C4-2B (cell line): ENCODE measurements at regions not wholly inside any gene's neighbourhood (a gene's known extent, or its start where the extent isn't known, plus 50 kb on each side); places are given as distances from the start of the nearest gene placed in this dataset.
A peak's percentile ranks its signal among the peaks of the same experiment; 100 is the strongest.

ENCODE experiments used
- H3K27ac ChIP-seq: fragments of 450-650 bp; 2 replicates; pipeline ENCODE4 v1.5.1; 2017
- CTCF ChIP-seq: fragments of 450-650 bp; conservative IDR thresholded peaks from 2 replicates; pipeline ENCODE4 v1.5.1; 2017; ENCODE audit warnings: mild to moderate bottlenecking
- ZFX ChIP-seq: fragments of 450-650 bp; IDR thresholded peaks from 2 replicates; pipeline ENCODE4 v1.6.1; 2017

DNA sequence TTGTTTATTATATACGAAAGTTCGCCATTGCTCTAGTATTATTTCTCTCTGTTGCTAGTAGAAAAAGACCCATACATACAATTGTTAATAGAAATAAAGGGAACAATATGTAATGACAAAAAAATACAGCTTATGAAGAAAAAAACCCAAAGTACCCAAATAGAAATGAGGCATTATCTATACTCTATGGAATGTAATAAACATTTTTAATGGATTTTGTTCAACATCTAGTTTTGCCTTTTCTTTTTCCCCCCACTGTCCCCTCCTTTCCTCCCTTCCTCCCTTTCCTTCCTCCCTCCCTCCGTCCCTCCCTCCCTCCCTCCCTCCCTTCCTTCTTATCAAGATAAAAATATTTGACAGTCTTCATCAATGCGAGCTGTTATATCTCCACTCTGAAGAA lies 81.5 kb upstream of the NEK7 start:
- no peak overlapping the region for H3K27ac ChIP-seq
- TF ChIP-seq CTCF = no peak
- no peak for TF ChIP-seq ZFX

DNA sequence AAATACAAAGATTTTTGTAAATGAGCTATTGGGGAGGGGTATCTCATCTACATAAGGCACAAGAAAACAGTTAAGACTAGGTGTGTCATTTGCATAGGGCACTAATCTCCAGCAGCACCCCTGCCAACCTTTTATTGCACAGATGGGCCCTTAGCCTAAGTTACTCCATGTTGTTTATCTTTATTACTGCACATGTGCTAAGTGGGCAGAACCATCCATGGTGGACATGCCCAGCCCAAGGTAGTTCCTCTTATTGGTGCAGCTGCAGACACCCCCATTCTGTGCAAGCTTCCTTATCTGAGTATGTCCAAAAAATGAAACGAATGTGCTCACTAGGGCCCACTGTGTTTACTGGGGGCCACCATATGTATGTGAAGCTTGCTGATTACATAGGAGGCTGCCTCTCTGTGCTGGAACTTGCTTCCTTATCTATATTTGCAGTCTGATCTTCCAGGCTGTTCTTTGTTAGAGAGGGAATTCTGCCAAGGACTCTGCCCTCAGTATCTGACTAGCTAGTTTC lies 77.3 kb upstream of the NEK7 start:
- TF ChIP-seq CTCF = no peak
- no peak for TF ChIP-seq ZFX
- H3K27ac ChIP-seq = peak overlapping the region; percentile 31; the same call in 1 of the 2 replicates

GRCh38 chr1:198082576-198082975 lies 74.2 kb upstream of the NEK7 start:
- no peak for TF ChIP-seq CTCF
- no peak for TF ChIP-seq ZFX
- no peak overlapping the region for H3K27ac ChIP-seq

DNA sequence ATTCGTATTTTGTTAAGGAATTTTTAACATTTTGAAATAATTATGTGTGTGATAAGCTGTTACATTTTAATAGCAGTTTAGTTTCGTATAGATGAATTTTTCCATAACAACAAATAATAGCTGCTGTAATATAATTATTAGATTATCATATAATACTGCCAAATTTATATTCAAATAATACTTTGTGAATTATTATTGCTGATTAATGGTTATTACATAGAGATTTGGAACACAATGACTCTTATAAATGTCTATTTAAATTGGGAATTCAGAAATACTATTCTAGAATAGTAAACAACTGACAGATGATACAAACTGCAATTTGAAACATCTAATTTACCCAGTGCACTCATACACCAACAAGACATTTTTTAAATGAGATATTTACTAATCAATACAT lies 73.2 kb upstream of the NEK7 start:
- no peak for TF ChIP-seq CTCF
- TF ChIP-seq ZFX = no peak
- H3K27ac ChIP-seq = no peak overlapping the region

DNA sequence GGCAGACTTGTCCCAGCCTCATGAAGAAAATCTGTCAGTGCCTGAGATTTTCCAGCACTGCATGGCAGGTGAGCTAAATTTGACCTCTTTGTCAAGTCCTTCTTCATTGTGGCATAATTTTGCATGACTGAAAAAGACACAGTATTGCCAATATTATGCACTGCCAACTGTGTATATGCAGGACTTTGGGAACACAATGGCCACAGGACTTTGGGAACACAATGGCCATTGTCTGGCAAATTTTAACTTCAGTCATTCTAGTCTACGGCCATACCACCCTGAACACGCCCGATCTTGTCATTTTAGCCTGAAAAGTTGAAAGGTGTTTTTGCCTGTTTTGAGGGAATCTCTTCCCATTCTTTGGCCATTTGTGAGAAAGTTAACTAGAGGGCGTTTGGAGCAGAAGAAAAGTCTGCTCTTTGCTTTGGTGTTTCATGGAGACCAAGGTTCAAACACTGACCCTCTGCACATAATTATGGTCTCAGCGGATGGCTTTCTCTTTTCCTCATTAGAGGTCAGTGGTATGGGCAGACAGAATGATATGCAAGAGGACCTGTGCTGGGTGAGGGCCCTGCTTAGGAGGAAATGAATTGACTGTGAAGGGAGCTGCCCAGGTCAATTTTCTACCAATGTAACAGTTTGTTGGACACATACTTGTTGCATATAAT lies 72.4 kb upstream of the NEK7 start:
- TF ChIP-seq CTCF = no peak
- TF ChIP-seq ZFX = no peak
- H3K27ac ChIP-seq = no peak overlapping the region

GRCh38 chr1:198086051-198086745 lies 70.6 kb upstream of the NEK7 start:
- TF ChIP-seq CTCF (no peak), ZFX (no peak)

DNA sequence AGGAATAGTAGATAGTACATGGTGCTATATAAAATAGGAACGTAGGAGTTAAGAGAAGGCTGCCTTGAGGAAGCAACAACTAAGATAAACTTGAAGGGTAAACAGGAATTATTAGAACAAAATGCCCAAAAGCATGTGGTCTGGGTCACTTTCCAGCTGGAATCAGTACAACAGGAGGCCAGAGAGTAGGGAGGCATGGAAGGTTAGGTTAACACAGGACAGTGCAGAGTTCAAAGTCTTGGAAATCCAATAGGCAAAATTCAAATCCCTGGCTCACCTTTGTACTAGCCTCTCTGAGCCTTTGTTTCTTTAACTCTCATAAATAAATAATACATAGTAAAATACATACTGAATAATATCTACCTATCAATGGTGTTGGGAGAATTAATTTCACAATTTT lies 69.0 kb upstream of the NEK7 start:
- TF ChIP-seq ZFX (no peak), CTCF (no peak)
- no peak overlapping the region for H3K27ac ChIP-seq

More at GRCh38 chr1:198086051-198086745, 70.6 kb upstream of the NEK7 start:
- no peak overlapping the region for H3K27ac ChIP-seq
